ENCODE measurements at regions not wholly inside any gene's neighbourhood (a gene's known extent, or its start where the extent isn't known, plus 50 kb on each side); places are given as distances from the start of the nearest gene placed in this dataset.
A peak's percentile ranks its signal among the peaks of the same experiment; 100 is the strongest.

GRCh38 chr13:78993792-78994191, 334.8 kb upstream of the OBI1 start:
- ATAC-seq = no peak
- Histone ChIP-seq H3K36me3 (no peaks in the 10 kb centered on the region), H3K4me3 (no peak overlapping the region), H3K27me3 (no peaks in the 10 kb centered on the region), H3K4me1 (no peaks in the 10 kb centered on the region), H3K27ac (no peak overlapping the region), H3K9me3 (no peaks in the 10 kb centered on the region)
- TF ChIP-seq CTCF (IDR thresholded peaks at IDR 0.05) (no peak), POLR2AphosphoS5 (IDR thresholded peaks at IDR 0.05) (no peak), POLR2A (IDR thresholded peaks at IDR 0.05) (no peak), EP300 (IDR thresholded peaks at IDR 0.05) (no peak)
- 36 to 76% methylated on average over 2 of the region's 2 CpGs for WGBS, 2 donors (ENCODE audit: low coverage in 1 of 2)

- no peak overlapping the region for H3K27ac ChIP-seq
- H3K4me3 ChIP-seq = no peak overlapping the region
- WGBS, 2 donors (ENCODE audit: low coverage in 1 of 2) = 71 to 79% methylated on average over 4 of the region's 4 CpGs
- peaks cover 11% of the 10 kb centered on the region for H3K27me3 ChIP-seq
- no peaks in the 10 kb centered on the region for H3K4me1 ChIP-seq
- H3K9me3 ChIP-seq = no peaks in the 10 kb centered on the region
- no peaks in the 10 kb centered on the region for H3K36me3 ChIP-seq
- no peak for ATAC-seq
- TF ChIP-seq POLR2A (IDR thresholded peaks at IDR 0.05) (no peak), POLR2AphosphoS5 (IDR thresholded peaks at IDR 0.05) (no peak), CTCF (IDR thresholded peaks at IDR 0.05) (no peak), EP300 (IDR thresholded peaks at IDR 0.05) (no peak)
These were observed 323.0 kb upstream of the OBI1 start for GRCh38 chr13:78981913-78982312.

GRCh38 chr13:78979349-78979748, 320.4 kb upstream of the OBI1 start:
- no peaks in the 10 kb centered on the region for H3K4me1 ChIP-seq
- H3K4me3 ChIP-seq = no peak overlapping the region
- H3K27me3 ChIP-seq = peaks cover 16% of the 10 kb centered on the region
- ATAC-seq = no peak
- TF ChIP-seq POLR2AphosphoS5 (IDR thresholded peaks at IDR 0.05) = no peak
- no peak for TF ChIP-seq POLR2A (IDR thresholded peaks at IDR 0.05)
- no peak for TF ChIP-seq EP300 (IDR thresholded peaks at IDR 0.05)
- no peak for TF ChIP-seq CTCF (IDR thresholded peaks at IDR 0.05)
- H3K36me3 ChIP-seq = no peaks in the 10 kb centered on the region
- H3K9me3 ChIP-seq = no peaks in the 10 kb centered on the region
- H3K27ac ChIP-seq = no peak overlapping the region
- WGBS, 2 donors (ENCODE audit: low coverage in 1 of 2) = 86 to 94% methylated on average over 5 of the region's 5 CpGs

- Histone ChIP-seq H3K4me3 (no peak overlapping the region), H3K27ac (no peak overlapping the region), H3K36me3 (no peaks in the 10 kb centered on the region), H3K9me3 (no peaks in the 10 kb centered on the region), H3K27me3 (peaks cover 10% of the 10 kb centered on the region), H3K4me1 (no peaks in the 10 kb centered on the region)
- no peak for ATAC-seq
- WGBS, 2 donors (ENCODE audit: low coverage in 1 of 2) = 23 to 35% methylated on average over 2 of the region's 2 CpGs
- TF ChIP-seq POLR2AphosphoS5 (IDR thresholded peaks at IDR 0.05) (no peak), CTCF (IDR thresholded peaks at IDR 0.05) (peak; percentile 19 to 66 (median 57))
These were observed 319.5 kb upstream of the OBI1 start for GRCh38 chr13:78978381-78978998.

GRCh38 chr13:78977311-78977710, 318.4 kb upstream of the OBI1 start:
- Histone ChIP-seq H3K27me3 (peaks cover 14% of the 10 kb centered on the region), H3K9me3 (no peaks in the 10 kb centered on the region), H3K4me3 (no peak overlapping the region), H3K27ac (no peak overlapping the region), H3K4me1 (no peaks in the 10 kb centered on the region), H3K36me3 (no peaks in the 10 kb centered on the region)
- no peak for ATAC-seq
- WGBS, 2 donors (ENCODE audit: low coverage in 1 of 2) = 86 to 94% methylated on average over 3 of the region's 3 CpGs
- TF ChIP-seq POLR2A (IDR thresholded peaks at IDR 0.05) = no peak
- no peak for TF ChIP-seq CTCF (IDR thresholded peaks at IDR 0.05)
- TF ChIP-seq POLR2AphosphoS5 (IDR thresholded peaks at IDR 0.05) = no peak
- no peak for TF ChIP-seq EP300 (IDR thresholded peaks at IDR 0.05)

Measured in gastroesophageal sphincter (tissue), 4 donors.